WTC11 (cell line): ENCODE measurements at regions not wholly inside any gene's neighbourhood (a gene's known extent, or its start where the extent isn't known, plus 50 kb on each side); places are given as distances from the start of the nearest gene placed in this dataset.

Experiments used
- ATAC-seq: fragments of 200-7000 bp; cut with Tn5 transposase; 2 replicates; pipeline ENCODE4 v1.10.0; 2021; ENCODE audit warnings: mild to moderate bottlenecking, moderate library complexity
- CTCF ChIA-PET: fragments of 300-600 bp; sonication (Branson Sonifier 250); formaldehyde crosslinking; loops from one replicate; lab custom pipeline; 2021; ENCODE audit warnings: antibody characterized with exemption; lab: Charles Lee
- POLR2A ChIA-PET: fragments of 350-600 bp; sonication (Branson Sonifier 250); formaldehyde crosslinking; loops from one replicate; lab custom pipeline; 2021; ENCODE audit warnings: antibody characterized with exemption; lab: Charles Lee
- DNase-seq: peaks from one replicate; pipeline ENCODE4 v3.0.0; 2021; ENCODE audit warnings: low spot score
- H3K27ac Mint-ChIP-seq: 2 replicates; pipeline ENCODE4 v1.8.0; 2021; ENCODE audit warnings: mixed read lengths
- H3K27me3 Mint-ChIP-seq: 2 replicates; pipeline ENCODE4 v1.8.0; 2021; ENCODE audit warnings: low read depth, mild to moderate bottlenecking, moderate library complexity, mixed read lengths
- H3K36me3 Mint-ChIP-seq: 2 replicates; pipeline ENCODE4 v1.8.0; 2021; ENCODE audit warnings: mixed read lengths
- H3K4me1 Mint-ChIP-seq: 2 replicates; pipeline ENCODE4 v1.8.0; 2022; ENCODE audit warnings: mixed read lengths
- H3K4me3 Mint-ChIP-seq: 2 replicates; pipeline ENCODE4 v1.8.0; 2021; ENCODE audit warnings: mild to moderate bottlenecking, moderate library complexity, mixed read lengths
- H3K9me3 Mint-ChIP-seq: 2 replicates; pipeline ENCODE4 v1.8.0; 2021; ENCODE audit warnings: mixed read lengths
- CBFB ChIP-seq: sonication (generic); formaldehyde crosslinking; IDR thresholded peaks from 2 replicates; pipeline ENCODE4 v1.8.1; 2022; ENCODE audit warnings: mild to moderate bottlenecking, low read depth, missing genetic modification reagents
- E2F1 ChIP-seq: sonication (generic); formaldehyde crosslinking; IDR thresholded peaks from 2 replicates; pipeline ENCODE4 v1.8.0; 2022; ENCODE audit warnings: mild to moderate bottlenecking, missing genetic modification reagents
- FOXK1 ChIP-seq: sonication (generic); formaldehyde crosslinking; IDR thresholded peaks from 2 replicates; pipeline ENCODE4 v1.8.0; 2022; ENCODE audit warnings: mild to moderate bottlenecking, moderate library complexity, missing genetic modification reagents
- JUN ChIP-seq: sonication (generic); formaldehyde crosslinking; IDR thresholded peaks from 2 replicates; pipeline ENCODE4 v1.8.0; 2023; ENCODE audit warnings: mild to moderate bottlenecking, missing genetic modification reagents
- KAT7 ChIP-seq: sonication (generic); formaldehyde crosslinking; IDR thresholded peaks from 2 replicates; pipeline ENCODE4 v1.8.1; 2023; ENCODE audit warnings: missing genetic modification reagents, mild to moderate bottlenecking, borderline replicate concordance
- MXD4 ChIP-seq: fragments of 250-450 bp; sonication (Bioruptor Pico); IDR thresholded peaks from 2 replicates; pipeline ENCODE4 v1.8.0; 2021; ENCODE audit warnings: mild to moderate bottlenecking, moderate library complexity, borderline replicate concordance
- NFATC4 ChIP-seq: fragments of 250-450 bp; sonication (Bioruptor Pico); IDR thresholded peaks from 2 replicates; pipeline ENCODE4 v1.9.0; 2021; ENCODE audit warnings: mild to moderate bottlenecking
- NFYB ChIP-seq: sonication (generic); formaldehyde crosslinking; conservative IDR thresholded peaks from 2 replicates; pipeline ENCODE4 v1.8.0; 2022; ENCODE audit warnings: low read depth, missing genetic modification reagents
- PREB ChIP-seq: sonication (generic); formaldehyde crosslinking; IDR thresholded peaks from 2 replicates; pipeline ENCODE4 v1.8.1; 2022; ENCODE audit warnings: mild to moderate bottlenecking, missing genetic modification reagents, moderate library complexity, borderline replicate concordance
- TEAD1 ChIP-seq: sonication (generic); formaldehyde crosslinking; IDR thresholded peaks from 2 replicates; pipeline ENCODE4 v1.8.0; 2022; ENCODE audit warnings: mild to moderate bottlenecking, missing genetic modification reagents
- TP53 ChIP-seq: sonication (generic); formaldehyde crosslinking; IDR thresholded peaks from 2 replicates; pipeline ENCODE4 v1.8.1; 2023; ENCODE audit warnings: mild to moderate bottlenecking, missing genetic modification reagents
- ZBTB43 ChIP-seq: sonication (generic); formaldehyde crosslinking; IDR thresholded peaks from 2 replicates; pipeline ENCODE4 v1.8.1; 2023; ENCODE audit warnings: mild to moderate bottlenecking, missing genetic modification reagents
- TF ChIP-seq, protein P1 (sequence below): fragments of 250-450 bp; sonication (Bioruptor Pico); IDR thresholded peaks from 2 replicates; pipeline ENCODE4 v2.1.2; 2022; ENCODE audit warnings: mild to moderate bottlenecking, moderate library complexity
- TF ChIP-seq, protein P2 (sequence below): sonication (generic); formaldehyde crosslinking; IDR thresholded peaks from 2 replicates; pipeline ENCODE4 v1.8.0; 2022; ENCODE audit warnings: missing genetic modification reagents
- TF ChIP-seq, protein P3 (sequence below): sonication (generic); formaldehyde crosslinking; IDR thresholded peaks from 2 replicates; pipeline ENCODE4 v1.8.1; 2023; ENCODE audit warnings: mild to moderate bottlenecking, missing genetic modification reagents, moderate library complexity
- TF ChIP-seq, protein P4 (sequence below): sonication (generic); formaldehyde crosslinking; IDR thresholded peaks from 2 replicates; pipeline ENCODE4 v1.8.1; 2022; ENCODE audit warnings: missing genetic modification reagents, borderline replicate concordance

- Mint-ChIP-seq H3K27ac (no peak overlapping the region), H3K4me1 (peaks cover 34% of the 10 kb centered on the region), H3K27me3 (peaks cover 42% of the 10 kb centered on the region), H3K4me3 (no peak overlapping the region), H3K9me3 (no peaks in the 10 kb centered on the region), H3K36me3 (no peaks in the 10 kb centered on the region)
- POLR2A ChIA-PET, result no interaction called here
- CTCF ChIA-PET, result no interaction called here
- no peak for ATAC-seq
- no peak for TF ChIP-seq ZBTB43 (CRISPR knock-in tag)
- TF ChIP-seq, protein P1, sequence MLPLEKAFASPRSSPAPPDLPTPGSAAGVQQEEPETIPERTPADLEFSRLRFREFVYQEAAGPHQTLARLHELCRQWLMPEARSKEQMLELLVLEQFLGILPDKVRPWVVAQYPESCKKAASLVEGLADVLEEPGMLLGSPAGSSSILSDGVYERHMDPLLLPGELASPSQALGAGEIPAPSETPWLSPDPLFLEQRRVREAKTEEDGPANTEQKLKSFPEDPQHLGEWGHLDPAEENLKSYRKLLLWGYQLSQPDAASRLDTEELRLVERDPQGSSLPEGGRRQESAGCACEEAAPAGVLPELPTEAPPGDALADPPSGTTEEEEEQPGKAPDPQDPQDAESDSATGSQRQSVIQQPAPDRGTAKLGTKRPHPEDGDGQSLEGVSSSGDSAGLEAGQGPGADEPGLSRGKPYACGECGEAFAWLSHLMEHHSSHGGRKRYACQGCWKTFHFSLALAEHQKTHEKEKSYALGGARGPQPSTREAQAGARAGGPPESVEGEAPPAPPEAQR, result no peak
- DNase-seq, result no peak
Observed at GRCh38 chr10:64081947-64082482, 560.8 kb downstream of the REEP3 start.

DNA sequence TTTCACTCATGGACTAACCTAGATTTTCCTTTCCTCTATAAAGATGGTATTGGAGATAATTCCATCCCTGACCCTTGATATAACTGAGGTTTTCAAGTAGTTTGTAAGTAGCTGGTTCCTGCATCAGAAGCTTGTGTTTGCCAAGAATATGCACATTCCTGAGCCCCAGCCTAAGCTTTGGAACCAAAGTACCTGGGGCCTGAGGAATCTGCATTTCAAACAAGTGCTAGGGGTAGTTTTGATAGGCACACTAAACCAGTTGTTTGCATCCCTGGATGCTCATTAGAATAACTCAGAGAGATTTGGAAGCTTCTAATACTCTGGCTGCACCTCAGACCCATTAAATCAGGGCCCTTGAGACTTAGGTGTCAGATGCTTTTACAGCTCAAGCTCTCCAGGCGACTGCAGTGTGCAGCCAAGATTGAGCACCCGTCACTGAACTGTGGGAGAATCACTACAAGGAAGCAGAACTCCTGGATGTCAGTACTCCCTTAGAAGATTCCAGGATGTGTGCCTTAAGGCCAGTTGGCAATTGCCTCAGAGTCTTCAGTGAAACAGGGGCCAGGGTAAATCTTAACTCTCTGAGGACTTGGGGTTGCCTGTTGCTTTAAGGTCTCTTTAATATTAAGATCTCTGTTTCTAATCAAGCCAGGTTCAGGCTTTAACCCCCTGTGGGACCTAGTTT lies 565.0 kb downstream of the REEP3 start:
- Mint-ChIP-seq H3K27ac (no peak overlapping the region), H3K36me3 (no peaks in the 10 kb centered on the region), H3K27me3 (peaks cover 63% of the 10 kb centered on the region), H3K4me3 (peak overlapping the region; percentile 32), H3K4me1 (peaks cover 48% of the 10 kb centered on the region), H3K9me3 (no peaks in the 10 kb centered on the region)
- DNase-seq (peak; percentile 29), ATAC-seq (peak; percentile 91)
- TF ChIP-seq TEAD1 (CRISPR knock-in tag), result peak; percentile 75; the same call in 1 of the 2 replicates
- 0 out of 2 replicates have a peak, but pooled peaks have one; percentile 18 for TF ChIP-seq FOXK1 (CRISPR knock-in tag)
- no peak for TF ChIP-seq NFYB (CRISPR knock-in tag)
- ChIA-PET POLR2A (interaction anchor here (0.6 to 1.0 kb wide), 2 partner anchors 9 to 144 kb away, joined by 3 read pairs; no protein-coding TSS in a partner anchor), CTCF (interaction anchor here (0.6 to 3.1 kb wide), 7 partner anchors 10 to 345 kb away, joined by 3 to 26 read pairs (median 5); no protein-coding TSS in a partner anchor)

DNA sequence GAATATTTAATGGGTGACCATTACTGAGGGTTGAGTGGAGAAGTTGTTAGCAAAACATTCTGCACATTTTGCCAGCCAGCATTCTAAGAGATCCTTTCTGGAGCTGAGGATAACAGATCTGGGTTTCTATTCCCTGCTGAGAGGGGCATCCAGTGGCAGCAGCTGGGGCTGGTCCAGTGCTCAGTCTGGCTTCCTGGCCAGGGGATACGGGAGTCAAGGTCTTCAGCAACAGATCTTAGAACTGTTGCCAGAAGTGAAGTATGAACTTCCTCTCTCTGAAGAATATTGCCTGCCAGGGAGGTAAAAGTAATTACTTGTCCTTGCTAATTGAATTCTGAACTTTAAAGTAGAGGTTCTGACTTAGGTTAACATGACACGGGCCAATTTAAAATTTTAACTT lies 568.4 kb downstream of the REEP3 start:
- no peaks in the 10 kb centered on the region for H3K36me3 Mint-ChIP-seq
- H3K9me3 Mint-ChIP-seq, result no peaks in the 10 kb centered on the region
- peaks cover 43% of the 10 kb centered on the region for H3K27me3 Mint-ChIP-seq

More for the DNA sequence above, 568.4 kb downstream of the REEP3 start:
- ATAC-seq (no peak), DNase-seq (no peak)
- Mint-ChIP-seq H3K27ac (no peak overlapping the region), H3K4me1 (peaks cover 38% of the 10 kb centered on the region), H3K4me3 (no peak overlapping the region)
- TF ChIP-seq, protein P2, sequence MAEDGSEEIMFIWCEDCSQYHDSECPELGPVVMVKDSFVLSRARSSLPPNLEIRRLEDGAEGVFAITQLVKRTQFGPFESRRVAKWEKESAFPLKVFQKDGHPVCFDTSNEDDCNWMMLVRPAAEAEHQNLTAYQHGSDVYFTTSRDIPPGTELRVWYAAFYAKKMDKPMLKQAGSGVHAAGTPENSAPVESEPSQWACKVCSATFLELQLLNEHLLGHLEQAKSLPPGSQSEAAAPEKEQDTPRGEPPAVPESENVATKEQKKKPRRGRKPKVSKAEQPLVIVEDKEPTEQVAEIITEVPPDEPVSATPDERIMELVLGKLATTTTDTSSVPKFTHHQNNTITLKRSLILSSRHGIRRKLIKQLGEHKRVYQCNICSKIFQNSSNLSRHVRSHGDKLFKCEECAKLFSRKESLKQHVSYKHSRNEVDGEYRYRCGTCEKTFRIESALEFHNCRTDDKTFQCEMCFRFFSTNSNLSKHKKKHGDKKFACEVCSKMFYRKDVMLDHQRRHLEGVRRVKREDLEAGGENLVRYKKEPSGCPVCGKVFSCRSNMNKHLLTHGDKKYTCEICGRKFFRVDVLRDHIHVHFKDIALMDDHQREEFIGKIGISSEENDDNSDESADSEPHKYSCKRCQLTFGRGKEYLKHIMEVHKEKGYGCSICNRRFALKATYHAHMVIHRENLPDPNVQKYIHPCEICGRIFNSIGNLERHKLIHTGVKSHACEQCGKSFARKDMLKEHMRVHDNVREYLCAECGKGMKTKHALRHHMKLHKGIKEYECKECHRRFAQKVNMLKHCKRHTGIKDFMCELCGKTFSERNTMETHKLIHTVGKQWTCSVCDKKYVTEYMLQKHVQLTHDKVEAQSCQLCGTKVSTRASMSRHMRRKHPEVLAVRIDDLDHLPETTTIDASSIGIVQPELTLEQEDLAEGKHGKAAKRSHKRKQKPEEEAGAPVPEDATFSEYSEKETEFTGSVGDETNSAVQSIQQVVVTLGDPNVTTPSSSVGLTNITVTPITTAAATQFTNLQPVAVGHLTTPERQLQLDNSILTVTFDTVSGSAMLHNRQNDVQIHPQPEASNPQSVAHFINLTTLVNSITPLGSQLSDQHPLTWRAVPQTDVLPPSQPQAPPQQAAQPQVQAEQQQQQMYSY (CRISPR knock-in tag), result no peak
- TF ChIP-seq PREB (CRISPR knock-in tag) (no peak), NFATC4 (CRISPR knock-in tag) (no peak), TP53 (CRISPR knock-in tag) (no peak), E2F1 (CRISPR knock-in tag) (no peak), KAT7 (CRISPR knock-in tag) (no peak), CBFB (CRISPR knock-in tag) (no peak), MXD4 (CRISPR knock-in tag) (no peak), JUN (no peak)
- TF ChIP-seq, protein P3, sequence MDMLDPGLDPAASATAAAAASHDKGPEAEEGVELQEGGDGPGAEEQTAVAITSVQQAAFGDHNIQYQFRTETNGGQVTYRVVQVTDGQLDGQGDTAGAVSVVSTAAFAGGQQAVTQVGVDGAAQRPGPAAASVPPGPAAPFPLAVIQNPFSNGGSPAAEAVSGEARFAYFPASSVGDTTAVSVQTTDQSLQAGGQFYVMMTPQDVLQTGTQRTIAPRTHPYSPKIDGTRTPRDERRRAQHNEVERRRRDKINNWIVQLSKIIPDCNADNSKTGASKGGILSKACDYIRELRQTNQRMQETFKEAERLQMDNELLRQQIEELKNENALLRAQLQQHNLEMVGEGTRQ (CRISPR knock-in tag), result no peak
- TF ChIP-seq, protein P4, sequence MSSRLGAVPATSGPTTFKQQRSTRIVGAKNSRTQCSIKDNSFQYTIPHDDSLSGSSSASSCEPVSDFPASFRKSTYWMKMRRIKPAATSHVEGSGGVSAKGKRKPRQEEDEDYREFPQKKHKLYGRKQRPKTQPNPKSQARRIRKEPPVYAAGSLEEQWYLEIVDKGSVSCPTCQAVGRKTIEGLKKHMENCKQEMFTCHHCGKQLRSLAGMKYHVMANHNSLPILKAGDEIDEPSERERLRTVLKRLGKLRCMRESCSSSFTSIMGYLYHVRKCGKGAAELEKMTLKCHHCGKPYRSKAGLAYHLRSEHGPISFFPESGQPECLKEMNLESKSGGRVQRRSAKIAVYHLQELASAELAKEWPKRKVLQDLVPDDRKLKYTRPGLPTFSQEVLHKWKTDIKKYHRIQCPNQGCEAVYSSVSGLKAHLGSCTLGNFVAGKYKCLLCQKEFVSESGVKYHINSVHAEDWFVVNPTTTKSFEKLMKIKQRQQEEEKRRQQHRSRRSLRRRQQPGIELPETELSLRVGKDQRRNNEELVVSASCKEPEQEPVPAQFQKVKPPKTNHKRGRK (CRISPR knock-in tag), result no peak
- POLR2A ChIA-PET, result no interaction called here
- CTCF ChIA-PET, result no interaction called here
